ENCODE measurements at regions not wholly inside any gene's neighbourhood (a gene's known extent, or its start where the extent isn't known, plus 50 kb on each side); places are given as distances from the start of the nearest gene placed in this dataset.

DNA sequence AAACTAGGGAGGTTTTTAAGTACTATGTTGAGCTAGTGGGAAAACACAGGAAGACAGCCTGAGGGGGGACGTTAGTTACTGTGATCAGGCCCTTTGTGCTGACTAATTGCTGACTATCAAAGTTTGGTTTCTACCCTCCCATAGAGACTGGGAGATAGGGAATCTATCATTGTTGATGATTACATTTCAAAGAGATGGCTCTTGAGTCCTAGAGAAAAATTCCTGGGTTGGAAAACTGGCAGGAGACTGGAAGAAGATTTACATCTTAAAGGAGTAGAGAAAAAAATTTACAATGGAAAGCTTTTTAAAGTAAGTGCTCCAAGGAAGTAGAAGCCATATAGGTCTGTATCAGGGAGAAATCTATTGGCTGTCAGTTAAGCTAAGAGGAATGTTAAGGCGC, 522.0 kb upstream of the KLHL1 start:
- TF ChIP-seq, protein P1, sequence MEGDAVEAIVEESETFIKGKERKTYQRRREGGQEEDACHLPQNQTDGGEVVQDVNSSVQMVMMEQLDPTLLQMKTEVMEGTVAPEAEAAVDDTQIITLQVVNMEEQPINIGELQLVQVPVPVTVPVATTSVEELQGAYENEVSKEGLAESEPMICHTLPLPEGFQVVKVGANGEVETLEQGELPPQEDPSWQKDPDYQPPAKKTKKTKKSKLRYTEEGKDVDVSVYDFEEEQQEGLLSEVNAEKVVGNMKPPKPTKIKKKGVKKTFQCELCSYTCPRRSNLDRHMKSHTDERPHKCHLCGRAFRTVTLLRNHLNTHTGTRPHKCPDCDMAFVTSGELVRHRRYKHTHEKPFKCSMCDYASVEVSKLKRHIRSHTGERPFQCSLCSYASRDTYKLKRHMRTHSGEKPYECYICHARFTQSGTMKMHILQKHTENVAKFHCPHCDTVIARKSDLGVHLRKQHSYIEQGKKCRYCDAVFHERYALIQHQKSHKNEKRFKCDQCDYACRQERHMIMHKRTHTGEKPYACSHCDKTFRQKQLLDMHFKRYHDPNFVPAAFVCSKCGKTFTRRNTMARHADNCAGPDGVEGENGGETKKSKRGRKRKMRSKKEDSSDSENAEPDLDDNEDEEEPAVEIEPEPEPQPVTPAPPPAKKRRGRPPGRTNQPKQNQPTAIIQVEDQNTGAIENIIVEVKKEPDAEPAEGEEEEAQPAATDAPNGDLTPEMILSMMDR (optimal IDR thresholded peaks at IDR 0.05 in 1 of 3, IDR thresholded peaks at IDR 0.05 in 1 of 3, conservative IDR thresholded peaks at IDR 0.05 in 1 of 3; ENCODE audit: extremely low read depth in 1 of 3, insufficient read depth in 2 of 3, low read length in 3 of 3) = no peak
- no peak for TF ChIP-seq EZH2 (IDR thresholded peaks at IDR 0.05; ENCODE audit: low read length)
